ENCODE measurements at regions not wholly inside any gene's neighbourhood (a gene's known extent, or its start where the extent isn't known, plus 50 kb on each side); places are given as distances from the start of the nearest gene placed in this dataset.

GRCh38 chr17:73747221-73748002, 103.2 kb upstream of the SDK2 start:
- TF ChIP-seq, protein P1, sequence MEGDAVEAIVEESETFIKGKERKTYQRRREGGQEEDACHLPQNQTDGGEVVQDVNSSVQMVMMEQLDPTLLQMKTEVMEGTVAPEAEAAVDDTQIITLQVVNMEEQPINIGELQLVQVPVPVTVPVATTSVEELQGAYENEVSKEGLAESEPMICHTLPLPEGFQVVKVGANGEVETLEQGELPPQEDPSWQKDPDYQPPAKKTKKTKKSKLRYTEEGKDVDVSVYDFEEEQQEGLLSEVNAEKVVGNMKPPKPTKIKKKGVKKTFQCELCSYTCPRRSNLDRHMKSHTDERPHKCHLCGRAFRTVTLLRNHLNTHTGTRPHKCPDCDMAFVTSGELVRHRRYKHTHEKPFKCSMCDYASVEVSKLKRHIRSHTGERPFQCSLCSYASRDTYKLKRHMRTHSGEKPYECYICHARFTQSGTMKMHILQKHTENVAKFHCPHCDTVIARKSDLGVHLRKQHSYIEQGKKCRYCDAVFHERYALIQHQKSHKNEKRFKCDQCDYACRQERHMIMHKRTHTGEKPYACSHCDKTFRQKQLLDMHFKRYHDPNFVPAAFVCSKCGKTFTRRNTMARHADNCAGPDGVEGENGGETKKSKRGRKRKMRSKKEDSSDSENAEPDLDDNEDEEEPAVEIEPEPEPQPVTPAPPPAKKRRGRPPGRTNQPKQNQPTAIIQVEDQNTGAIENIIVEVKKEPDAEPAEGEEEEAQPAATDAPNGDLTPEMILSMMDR (IDR thresholded peaks at IDR 0.05) = no peak
- TF ChIP-seq POLR2A (IDR thresholded peaks at IDR 0.05) = no peak

Measured in uterus (tissue), 2 donors.